Esophagus muscularis mucosa (tissue), 4 donors: ENCODE measurements at regions not wholly inside any gene's neighbourhood (a gene's known extent, or its start where the extent isn't known, plus 50 kb on each side); places are given as distances from the start of the nearest gene placed in this dataset.

ENCODE experiments used
- EP300 ChIP-seq: sonication (generic); formaldehyde crosslinking; IDR thresholded peaks from one replicate; pipeline ENCODE4 v1.6.1; 2017; ENCODE audit warnings: antibody characterized with exemption
- POLR2A ChIP-seq: fragments of 450-650 bp; IDR thresholded peaks from one replicate; pipeline ENCODE4 v1.6.1; 2017; ENCODE audit warnings: antibody characterized with exemption, moderate library complexity, mild to moderate bottlenecking, low read depth
- POLR2AphosphoS5 ChIP-seq, 2 donors: sonication (generic); formaldehyde crosslinking; IDR thresholded peaks; one replicate each; pipeline ENCODE4 v1.6.1; 2017; ENCODE audit warnings: antibody characterized with exemption in 2 of 2
- TF ChIP-seq, protein P1 (sequence below), 3 experiments: fragments of 200-600 bp in 2 of 3; fragments of 450-650 bp in 1 of 3; sonication (generic) in 2 of 3; IDR thresholded peaks; one replicate each; pipeline ENCODE4 v1.5.1; 2017 to 2019; ENCODE audit warnings: antibody characterized with exemption in 3 of 3, mild to moderate bottlenecking in 2 of 3, moderate library complexity in 1 of 3

DNA sequence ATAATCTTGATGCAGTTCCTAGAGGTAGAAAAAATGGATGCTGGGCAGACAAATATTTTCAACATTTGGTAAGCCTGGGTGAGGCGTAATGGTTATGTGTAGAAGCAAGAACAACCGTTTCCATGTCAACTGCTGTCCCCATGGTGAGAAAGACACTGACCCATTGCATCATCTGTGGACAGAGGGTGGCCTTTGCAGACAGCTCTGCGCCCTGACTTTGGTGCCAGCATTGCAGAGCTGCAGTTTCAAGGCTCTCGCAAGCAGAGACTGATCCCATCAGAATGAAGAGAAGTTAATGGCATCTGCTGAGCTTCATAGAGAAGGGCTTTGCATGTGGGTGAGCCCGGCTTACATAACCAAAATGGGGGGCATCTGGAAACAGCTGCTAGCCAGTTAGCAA is 179.0 kb upstream of the ADRA1B start:
- TF ChIP-seq, protein P1, sequence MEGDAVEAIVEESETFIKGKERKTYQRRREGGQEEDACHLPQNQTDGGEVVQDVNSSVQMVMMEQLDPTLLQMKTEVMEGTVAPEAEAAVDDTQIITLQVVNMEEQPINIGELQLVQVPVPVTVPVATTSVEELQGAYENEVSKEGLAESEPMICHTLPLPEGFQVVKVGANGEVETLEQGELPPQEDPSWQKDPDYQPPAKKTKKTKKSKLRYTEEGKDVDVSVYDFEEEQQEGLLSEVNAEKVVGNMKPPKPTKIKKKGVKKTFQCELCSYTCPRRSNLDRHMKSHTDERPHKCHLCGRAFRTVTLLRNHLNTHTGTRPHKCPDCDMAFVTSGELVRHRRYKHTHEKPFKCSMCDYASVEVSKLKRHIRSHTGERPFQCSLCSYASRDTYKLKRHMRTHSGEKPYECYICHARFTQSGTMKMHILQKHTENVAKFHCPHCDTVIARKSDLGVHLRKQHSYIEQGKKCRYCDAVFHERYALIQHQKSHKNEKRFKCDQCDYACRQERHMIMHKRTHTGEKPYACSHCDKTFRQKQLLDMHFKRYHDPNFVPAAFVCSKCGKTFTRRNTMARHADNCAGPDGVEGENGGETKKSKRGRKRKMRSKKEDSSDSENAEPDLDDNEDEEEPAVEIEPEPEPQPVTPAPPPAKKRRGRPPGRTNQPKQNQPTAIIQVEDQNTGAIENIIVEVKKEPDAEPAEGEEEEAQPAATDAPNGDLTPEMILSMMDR (IDR thresholded peaks at IDR 0.05), result no peak
- TF ChIP-seq POLR2A (no peak), EP300 (no peak), POLR2AphosphoS5 (IDR thresholded peaks at IDR 0.05) (no peak)
